ENCODE measurements at regions not wholly inside any gene's neighbourhood (a gene's known extent, or its start where the extent isn't known, plus 50 kb on each side); places are given as distances from the start of the nearest gene placed in this dataset.

DNA sequence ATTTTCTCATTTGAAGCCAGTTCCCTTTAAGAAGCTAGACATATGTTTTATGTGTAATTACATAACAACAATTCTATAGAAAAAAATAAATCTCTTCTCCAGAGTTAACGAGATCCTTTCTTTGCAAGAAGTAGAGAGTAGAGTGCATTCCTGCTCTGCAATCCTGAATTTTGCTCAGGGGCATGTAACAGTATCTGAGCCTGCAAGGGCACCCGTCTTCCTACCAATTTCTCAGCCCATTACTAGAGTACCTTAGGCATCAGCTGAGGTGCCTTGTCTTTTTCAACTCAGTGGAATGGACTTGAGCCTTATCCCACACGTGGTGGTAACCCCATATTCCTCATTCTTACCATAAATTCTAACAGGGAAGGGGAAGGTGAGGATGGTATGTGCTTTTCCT, 205.9 kb downstream of the IKZF2 start:
- no peak for DNase-seq

DNA sequence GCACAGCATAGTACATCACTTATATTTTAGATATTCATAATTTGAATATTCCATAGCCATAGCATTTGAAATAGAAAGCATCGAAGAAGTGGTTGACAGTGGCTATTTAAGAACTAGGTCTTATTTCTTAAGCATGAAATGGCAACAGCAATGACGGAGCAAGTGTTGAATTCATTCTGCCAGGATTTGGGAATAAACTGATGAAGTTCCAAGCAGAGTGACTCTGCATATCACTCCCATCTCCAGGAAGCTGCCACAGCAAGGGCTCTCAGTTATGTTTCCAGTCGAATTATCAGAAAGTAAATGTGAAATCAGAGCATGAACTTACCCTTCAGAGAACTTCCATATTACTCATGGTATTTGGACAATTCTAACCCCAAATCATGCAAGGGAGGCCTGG, 208.1 kb downstream of the IKZF2 start:
- no peak for DNase-seq

GRCh38 chr2:212941361-212941760, 210.1 kb downstream of the IKZF2 start:
- no peak for DNase-seq

GRCh38 chr2:212940816-212941215, 210.6 kb downstream of the IKZF2 start:
- DNase-seq = no peak

- DNase-seq = no peak
These were observed 211.5 kb downstream of the IKZF2 start for GRCh38 chr2:212939777-212940531.

DNA sequence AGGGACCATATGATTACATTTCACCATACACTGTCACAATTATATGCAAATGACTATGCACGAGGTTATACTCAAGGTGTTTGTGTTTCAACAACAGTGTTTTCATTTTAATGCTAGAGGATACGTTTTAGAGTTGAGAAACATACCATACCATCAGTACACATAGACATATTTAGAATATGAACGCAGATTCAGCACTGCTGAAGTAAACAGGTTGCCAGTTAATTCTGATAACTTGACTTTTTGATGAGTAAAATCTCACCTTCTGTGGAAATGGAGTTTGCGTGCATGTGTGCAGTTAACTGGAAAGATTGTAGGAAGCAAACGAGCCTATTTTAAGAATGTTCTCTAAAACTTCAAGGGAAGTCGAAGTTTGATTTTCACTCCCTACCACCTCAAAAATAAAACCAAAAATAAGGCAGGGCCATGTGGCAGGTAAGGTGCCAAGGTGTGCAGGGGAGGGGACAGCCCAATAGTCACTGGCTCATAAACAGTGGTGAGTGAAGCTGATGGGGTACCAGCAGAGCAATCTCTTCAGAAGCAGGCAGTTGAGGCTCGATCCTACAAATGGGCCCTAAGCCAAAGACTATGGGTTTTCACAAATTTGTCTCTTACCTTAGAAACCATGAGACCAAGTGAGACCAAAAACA, 213.1 kb downstream of the IKZF2 start:
- no peak for DNase-seq

- DNase-seq = no peak
These were observed 214.8 kb downstream of the IKZF2 start for GRCh38 chr2:212936572-212936971.

DNA sequence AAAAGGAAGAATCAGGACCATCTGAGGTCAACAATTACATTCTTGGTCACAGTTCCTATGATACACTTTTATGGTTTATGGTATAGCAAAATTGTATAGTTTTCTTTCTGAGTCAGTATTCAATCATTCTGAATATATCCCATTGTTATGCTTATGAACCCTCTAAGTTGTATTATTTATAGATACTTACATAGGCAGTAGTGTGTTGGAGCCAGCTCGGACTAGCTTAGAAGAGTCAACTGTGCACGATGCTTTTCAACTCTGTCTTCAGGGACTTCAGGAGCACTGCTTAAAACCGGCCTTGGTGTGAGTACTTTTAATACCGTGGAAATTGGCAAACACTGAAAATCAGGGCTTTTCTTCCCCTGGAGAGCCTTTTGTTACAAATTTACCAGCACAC, 215.7 kb downstream of the IKZF2 start:
- DNase-seq = no peak

DNA sequence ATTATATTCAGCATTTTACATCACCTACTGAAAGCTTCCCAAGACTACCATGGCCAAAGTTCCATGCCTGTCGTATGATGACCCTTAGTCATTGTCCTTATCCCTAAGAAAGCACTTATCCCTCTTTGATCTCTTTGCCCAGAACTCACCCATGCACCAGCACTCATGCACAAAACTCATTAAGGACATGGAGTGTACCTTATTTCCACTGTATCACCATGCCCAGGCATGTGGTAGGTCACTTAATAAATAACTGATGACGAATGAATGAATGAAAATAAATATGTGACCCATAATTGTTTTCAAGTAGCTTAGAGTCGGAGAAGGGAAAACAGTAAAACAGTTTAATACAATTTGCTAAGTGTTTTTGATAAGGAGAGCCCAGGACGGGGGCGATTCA, 220.1 kb downstream of the IKZF2 start:
- DNase-seq = no peak

GRCh38 chr2:212930556-212931260, 220.7 kb downstream of the IKZF2 start:
- DNase-seq = no peak

DNA sequence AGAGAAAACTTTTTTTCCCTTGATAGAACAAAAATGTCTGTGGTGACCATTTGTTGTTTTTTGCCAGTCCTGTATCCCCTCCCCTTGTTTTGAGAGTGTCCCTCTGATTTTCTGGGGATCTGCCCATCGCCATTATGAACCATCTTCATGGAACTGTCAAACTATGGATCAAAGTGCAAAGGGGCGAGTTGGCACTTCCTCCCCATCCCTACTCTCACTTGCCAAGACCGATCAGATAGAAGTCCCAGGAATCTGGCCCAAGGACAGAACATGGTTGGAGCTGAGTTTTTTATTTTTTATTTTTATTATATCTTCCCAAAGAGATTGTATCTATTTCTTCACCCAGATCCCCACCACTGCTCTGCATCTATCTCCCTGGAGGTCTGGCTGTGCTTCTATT, 221.4 kb downstream of the IKZF2 start:
- no peak for DNase-seq

DNA sequence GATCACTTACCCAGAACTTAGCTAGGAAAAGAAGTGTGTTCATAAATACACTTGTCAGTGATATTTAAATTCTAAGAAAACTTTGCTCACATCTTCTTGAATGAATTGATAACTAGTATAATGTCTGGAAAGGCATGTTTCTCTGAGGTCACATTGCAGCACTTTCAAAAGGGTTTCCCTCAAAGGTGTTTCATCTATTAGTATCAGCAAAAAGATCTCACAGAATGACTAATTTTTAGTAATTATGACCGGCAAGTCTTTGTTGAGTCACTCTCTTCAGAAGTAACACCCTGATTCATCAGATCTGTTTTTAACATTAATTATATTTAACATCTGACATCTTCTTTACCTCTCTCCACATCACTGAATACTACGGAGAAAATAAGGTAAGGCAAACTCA, 222.3 kb downstream of the IKZF2 start:
- DNase-seq = no peak

DNA sequence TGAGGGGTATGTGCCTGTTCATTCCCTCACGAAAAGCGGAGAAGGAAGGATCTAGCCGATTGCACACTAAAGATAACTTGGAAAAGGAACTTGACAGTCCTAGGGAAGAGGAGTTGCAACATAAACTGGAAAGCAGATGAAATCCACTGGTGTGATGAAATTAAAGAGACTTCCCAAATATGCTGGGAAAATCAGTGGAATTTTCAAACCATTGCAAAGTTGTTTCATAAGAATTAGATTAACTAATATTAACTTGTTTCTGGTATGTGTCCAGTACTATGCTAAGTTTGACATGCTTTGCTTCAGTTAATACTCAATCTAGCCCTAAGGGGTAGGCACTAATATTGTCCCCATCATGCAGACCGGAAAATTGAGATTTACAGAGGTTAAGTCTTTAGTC, 222.7 kb downstream of the IKZF2 start:
- DNase-seq = no peak

GRCh38 chr2:212926940-212927339, 224.5 kb downstream of the IKZF2 start:
- no peak for DNase-seq

DNA sequence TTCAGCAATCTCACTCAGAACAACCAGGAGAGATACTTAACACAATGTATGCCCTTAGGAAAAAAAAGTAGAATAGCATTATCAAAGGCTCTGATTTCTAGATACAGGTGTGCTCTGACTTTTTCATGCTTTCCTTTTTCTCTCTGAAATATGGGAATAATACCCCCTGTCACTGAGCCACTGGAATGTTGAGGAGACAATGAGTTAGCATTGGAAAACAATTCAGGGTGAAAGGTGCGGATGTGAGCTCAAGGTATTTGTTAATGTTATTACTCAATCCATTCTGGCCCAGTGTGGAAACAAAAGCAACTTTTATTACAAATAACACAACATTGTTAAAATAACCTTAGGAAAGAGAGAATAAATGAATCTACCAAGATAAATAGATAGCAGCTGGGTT, 228.0 kb downstream of the IKZF2 start:
- DNase-seq = no peak

DNA sequence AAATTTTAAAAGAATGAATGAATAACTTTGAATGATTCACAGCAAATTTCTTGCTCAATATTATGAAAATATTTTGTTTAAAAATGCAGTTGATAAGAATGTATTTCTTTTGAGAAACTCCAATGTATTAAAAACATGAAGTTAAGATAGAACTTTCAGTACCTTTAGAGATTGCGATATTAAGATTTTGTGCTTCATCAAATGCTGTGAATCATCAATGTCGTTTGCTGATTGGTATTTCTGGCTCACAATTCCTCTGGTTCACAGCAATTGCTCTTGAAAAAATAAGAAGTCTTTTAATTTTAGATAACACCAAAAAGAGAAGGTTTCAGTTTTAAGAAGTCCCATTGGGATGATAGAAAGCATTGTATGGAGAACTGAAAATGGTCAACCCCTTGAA, 228.7 kb downstream of the IKZF2 start:
- no peak for DNase-seq

- DNase-seq = no peak
These were observed 229.7 kb downstream of the IKZF2 start for GRCh38 chr2:212921711-212922110.

GRCh38 chr2:212921061-212921460, 230.4 kb downstream of the IKZF2 start:
- no peak for DNase-seq

- DNase-seq = no peak
These were observed 232.2 kb downstream of the IKZF2 start for GRCh38 chr2:212919238-212919637.

- no peak for DNase-seq
These were observed 233.1 kb downstream of the IKZF2 start for GRCh38 chr2:212918336-212918735.

GRCh38 chr2:212915121-212915782, 236.2 kb downstream of the IKZF2 start:
- DNase-seq = no peak

- no peak for DNase-seq
These were observed 237.0 kb downstream of the IKZF2 start for GRCh38 chr2:212914392-212914791.

DNA sequence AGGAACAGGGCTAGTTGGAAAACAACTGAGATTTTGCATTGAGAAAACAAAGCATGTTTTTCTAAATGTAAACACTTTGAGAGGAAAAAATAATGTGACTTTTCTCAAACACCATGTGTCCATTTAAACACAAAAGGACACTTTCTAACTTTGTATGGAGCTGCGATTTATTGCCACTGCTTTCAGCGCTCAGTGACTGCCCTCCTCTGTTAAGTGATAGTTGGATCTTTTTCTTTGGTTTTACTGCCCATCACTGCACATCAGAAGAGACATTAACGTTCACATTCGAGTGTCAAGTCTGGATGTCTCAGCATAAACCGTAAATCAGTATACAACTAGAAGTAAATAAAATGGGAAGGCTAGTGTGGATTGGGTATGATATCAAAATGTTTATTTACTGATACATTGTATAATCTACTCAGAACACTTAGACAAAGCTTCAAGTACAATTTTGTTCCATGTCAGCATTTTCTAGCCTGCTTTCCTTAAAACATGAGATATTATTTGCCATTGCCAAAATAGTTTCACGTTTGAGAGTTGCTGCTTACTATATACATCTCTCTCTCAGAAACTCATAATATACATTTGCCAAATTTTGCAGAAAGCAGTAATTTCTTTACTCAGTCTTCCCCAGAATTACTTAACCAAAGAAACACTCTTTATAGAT, 237.6 kb downstream of the IKZF2 start:
- no peak for DNase-seq

Measured in CD4-positive, alpha-beta T cell treated with Interleukin-17A for 1 hour (primary cell).